GM18505 (cell line): ENCODE measurements at regions not wholly inside any gene's neighbourhood (a gene's known extent, or its start where the extent isn't known, plus 50 kb on each side); places are given as distances from the start of the nearest gene placed in this dataset.
"Not testable (repeated sequence)": the region's sequence is repeated elsewhere in the genome, so short reads cannot be mapped to it uniquely, and the experiment has no call there.

ENCODE experiments used
- ATAC-seq: cut with Tn5 transposase; IDR thresholded peaks from one replicate; pipeline ENCODE4 v1.9.1; 2021; ENCODE audit not compliant: unreplicated experiment
- POLR2A ChIP-seq: IDR thresholded peaks from 4 replicates; pipeline ENCODE4 v1.6.1; 2011; ENCODE audit warnings: borderline replicate concordance; ENCODE audit not compliant: insufficient read depth, insufficient read length; ENCODE audit errors: extremely low read depth

- ATAC-seq, result no peak
- no peak for TF ChIP-seq POLR2A
Observed at GRCh38 chr1:101142244-101142643, 94.6 kb upstream of the S1PR1 start.

- TF ChIP-seq POLR2A, result no peak
Observed at GRCh38 chr1:101141376-101141775, 95.4 kb upstream of the S1PR1 start.

GRCh38 chr1:101139821-101140718 is 96.7 kb upstream of the S1PR1 start:
- no peak for TF ChIP-seq POLR2A
- ATAC-seq, result no peak

More at GRCh38 chr1:101141376-101141775, 95.4 kb upstream of the S1PR1 start:
- no peak for ATAC-seq

- TF ChIP-seq POLR2A, result no peak
Observed at GRCh38 chr1:101139130-101139529, 97.7 kb upstream of the S1PR1 start.

GRCh38 chr1:101137144-101138126 is 99.4 kb upstream of the S1PR1 start:
- TF ChIP-seq POLR2A, result no peak
- ATAC-seq, result no peak

More at GRCh38 chr1:101139130-101139529, 97.7 kb upstream of the S1PR1 start:
- ATAC-seq, result no peak

- no peak for TF ChIP-seq POLR2A
- peak; percentile 60 for ATAC-seq
Observed at GRCh38 chr1:101136739-101137138, 100.1 kb upstream of the S1PR1 start.

GRCh38 chr1:101136271-101136670 is 100.5 kb upstream of the S1PR1 start:
- no peak for TF ChIP-seq POLR2A
- no peak for ATAC-seq

GRCh38 chr1:101135526-101135925 is 101.3 kb upstream of the S1PR1 start:
- no peak for TF ChIP-seq POLR2A
- ATAC-seq, result no peak

- TF ChIP-seq POLR2A, result no peak
- ATAC-seq, result no peak
Observed at GRCh38 chr1:101131239-101131843, 105.5 kb upstream of the S1PR1 start.

- TF ChIP-seq POLR2A, result no peak
- ATAC-seq, result no peak
Observed at GRCh38 chr1:101130673-101131072, 105.1 kb upstream of the DPH5 start.

- no peak for ATAC-seq
Observed at GRCh38 chr1:101128846-101129245, 103.3 kb upstream of the DPH5 start.

GRCh38 chr1:101128211-101128727 is 102.7 kb upstream of the DPH5 start:
- ATAC-seq, result peak; percentile 95
- no peak for TF ChIP-seq POLR2A

More at GRCh38 chr1:101128846-101129245, 103.3 kb upstream of the DPH5 start:
- TF ChIP-seq POLR2A, result no peak

GRCh38 chr1:101124405-101124804 is 98.8 kb upstream of the DPH5 start:
- TF ChIP-seq POLR2A, result no peak
- ATAC-seq, result no peak

GRCh38 chr1:101123904-101124303 is 98.3 kb upstream of the DPH5 start:
- ATAC-seq, result not testable (repeated sequence)
